Dermis microvascular lymphatic vessel endothelial cell (primary cell): ENCODE measurements at regions not wholly inside any gene's neighbourhood (a gene's known extent, or its start where the extent isn't known, plus 50 kb on each side); places are given as distances from the start of the nearest gene placed in this dataset.

Source experiments
- DNase-seq, 2 donors: peaks; one replicate each; pipeline versions ENCODE4 v3.0.0 to v3.0.0-alpha.2; 2010; ENCODE audit warnings: low read depth in 2 of 2

- DNase-seq = peak in 1 of 2 donors; percentile 23
Observed at GRCh38 chr3:72345237-72345878, 502.9 kb downstream of the SHQ1 start.

- DNase-seq = peak in 1 of 2 donors; percentile 29
Observed at GRCh38 chr3:72344647-72345046, 503.6 kb downstream of the SHQ1 start.

- DNase-seq = no peak
Observed at GRCh38 chr3:72344236-72344635, 504.0 kb downstream of the SHQ1 start.

GRCh38 chr3:72343078-72343477 is 505.2 kb downstream of the SHQ1 start:
- DNase-seq = peak in 1 of 2 donors; percentile 11

GRCh38 chr3:72342450-72342849 is 505.8 kb downstream of the SHQ1 start:
- DNase-seq = no peak

- DNase-seq = no peak
Observed at GRCh38 chr3:72341920-72342319, 506.3 kb downstream of the SHQ1 start.

- DNase-seq = no peak
Observed at GRCh38 chr3:72341380-72341770, 506.9 kb downstream of the SHQ1 start.

- DNase-seq = no peak
Observed at GRCh38 chr3:72340476-72341379, 507.5 kb downstream of the SHQ1 start.

GRCh38 chr3:72340056-72340455 is 508.2 kb downstream of the SHQ1 start:
- no peak for DNase-seq

- no peak for DNase-seq
Observed at GRCh38 chr3:72339670-72340030, 508.6 kb downstream of the SHQ1 start.

GRCh38 chr3:72338942-72339669 is 509.1 kb downstream of the SHQ1 start:
- peak; percentile 10 to 92 for DNase-seq

- DNase-seq = peak in 1 of 2 donors; percentile 24
Observed at GRCh38 chr3:72338082-72338941, 509.9 kb downstream of the SHQ1 start.

- DNase-seq = no peak
Observed at GRCh38 chr3:72337480-72337855, 510.8 kb downstream of the SHQ1 start.

GRCh38 chr3:72336821-72337479 is 511.3 kb downstream of the SHQ1 start:
- DNase-seq = peak in 1 of 2 donors; percentile 25

- no peak for DNase-seq
Observed at GRCh38 chr3:72336114-72336651, 512.1 kb downstream of the SHQ1 start.

GRCh38 chr3:72335458-72336095 is 512.7 kb downstream of the SHQ1 start:
- no peak for DNase-seq

- DNase-seq = no peak
Observed at GRCh38 chr3:72334681-72335457, 513.4 kb downstream of the SHQ1 start.

- DNase-seq = no peak
Observed at GRCh38 chr3:72332689-72333088, 515.6 kb downstream of the SHQ1 start.

GRCh38 chr3:72332036-72332435 is 516.2 kb downstream of the SHQ1 start:
- DNase-seq = no peak
